PC-9 (cell line): ENCODE measurements at regions not wholly inside any gene's neighbourhood (a gene's known extent, or its start where the extent isn't known, plus 50 kb on each side); places are given as distances from the start of the nearest gene placed in this dataset.

ENCODE experiments used
- BruUV-seq: library from RNA; stranded (reverse); fragments of 400-500 nt; replicated peaks from 2 replicates; lab custom pipeline; 2021; lab: Mats Ljungman, UMichigan
- CTCF ChIA-PET: fragments of 300-600 bp; sonication (Branson Sonifier 250); formaldehyde crosslinking; loops from one replicate; lab custom pipeline; 2022; ENCODE audit warnings: antibody characterized with exemption; lab: Charles Lee
- POLR2A ChIA-PET: fragments of 300-600 bp; sonication (Branson Sonifier 250); formaldehyde crosslinking; loops from one replicate; lab custom pipeline; 2022; ENCODE audit warnings: antibody characterized with exemption; ENCODE audit not compliant: unreplicated experiment; lab: Charles Lee
- DNase-seq, 2 experiments: peaks; one replicate each; pipeline versions ENCODE4 v3.0.0 to v3.0.0-alpha.2; 2015 to 2022; ENCODE audit warnings: mixed read lengths in 1 of 2
- H2AFZ ChIP-seq: fragments of 200-600 bp; sonication (generic); 2 replicates; pipeline ENCODE4 v1.8.1; 2017; ENCODE audit warnings: antibody characterized with exemption
- H3F3A ChIP-seq: fragments of 200-600 bp; sonication (generic); 2 replicates; pipeline ENCODE4 v1.8.1; 2017; ENCODE audit warnings: antibody characterized with exemption, mild to moderate bottlenecking, low read depth; ENCODE audit not compliant: insufficient read depth
- H3K27ac ChIP-seq: fragments of 200-600 bp; sonication (generic); 2 replicates; pipeline ENCODE4 v1.6.1; 2016; ENCODE audit warnings: mixed run types
- H3K27me3 ChIP-seq: fragments of 200-600 bp; sonication (generic); 2 replicates; pipeline ENCODE4 v1.6.1; 2016; ENCODE audit warnings: low read depth, mixed run types; ENCODE audit not compliant: insufficient read depth
- H3K36me3 ChIP-seq: fragments of 200-600 bp; sonication (generic); 2 replicates; pipeline ENCODE4 v1.6.1; 2016; ENCODE audit warnings: low read depth, mixed run types
- H3K4me1 ChIP-seq: fragments of 200-600 bp; sonication (generic); replicated peaks from 2 replicates; pipeline ENCODE4 v1.6.1; 2016; ENCODE audit warnings: mixed run types; ENCODE audit not compliant: insufficient read depth
- H3K4me2 ChIP-seq: fragments of 200-600 bp; sonication (generic); 2 replicates; pipeline ENCODE4 v1.6.1; 2017; ENCODE audit warnings: mixed run types
- H3K4me3 ChIP-seq: fragments of 200-600 bp; sonication (generic); 2 replicates; pipeline ENCODE4 v1.6.1; 2016; ENCODE audit warnings: mixed run types
- H3K79me2 ChIP-seq: fragments of 200-600 bp; sonication (generic); 2 replicates; pipeline ENCODE4 v1.6.1; 2017; ENCODE audit warnings: low read depth, mixed run types
- H3K9me2 ChIP-seq: fragments of 200-600 bp; sonication (generic); 2 replicates; pipeline ENCODE4 v1.8.1; 2017; ENCODE audit warnings: mild to moderate bottlenecking; ENCODE audit not compliant: insufficient read depth
- H3K9me3 ChIP-seq: fragments of 200-600 bp; sonication (generic); 2 replicates; pipeline ENCODE4 v1.8.1; 2016; ENCODE audit warnings: low read depth; ENCODE audit not compliant: insufficient read depth
- H4K20me1 ChIP-seq: fragments of 200-600 bp; sonication (generic); 2 replicates; pipeline ENCODE4 v1.8.1; 2017; ENCODE audit not compliant: insufficient read depth
- EZH2 ChIP-seq: fragments of 200-600 bp; sonication (generic); IDR thresholded peaks from 2 replicates; pipeline ENCODE4 v1.8.0; 2017; ENCODE audit warnings: antibody characterized with exemption, low read depth
- intact Hi-C: fragments of 100-400 bp; cut with micrococcal nuclease; formaldehyde crosslinking; loops from one replicate; pipeline ENCODE4 v1.10.0; 2022; ENCODE audit not compliant: unreplicated experiment
- TF ChIP-seq, protein P1 (sequence below): fragments of 200-600 bp; sonication (generic); conservative IDR thresholded peaks from 2 replicates; pipeline ENCODE4 v1.6.1; 2017; ENCODE audit warnings: mixed run types, antibody characterized with exemption, mild to moderate bottlenecking, moderate library complexity

DNA sequence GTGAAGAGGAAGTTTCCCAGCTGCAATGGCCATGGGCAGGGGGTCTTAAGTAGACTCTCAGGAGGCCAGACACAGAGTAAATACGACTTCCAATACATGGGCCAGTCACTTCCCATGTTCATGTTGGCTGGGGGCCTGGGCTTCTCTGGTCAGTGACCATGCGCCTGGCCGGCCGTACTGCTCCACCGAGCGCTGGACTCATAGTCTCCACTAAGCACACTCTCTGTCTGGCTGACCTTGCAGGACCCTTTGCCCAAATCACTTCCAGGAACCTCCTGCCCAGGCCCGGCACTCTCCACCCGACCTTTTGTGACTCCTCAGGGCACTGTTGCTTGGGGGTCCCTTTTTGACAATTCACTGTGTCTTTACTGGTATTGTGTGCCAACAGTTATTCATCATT, 69.3 kb downstream of the SOWAHC start:
- no peak overlapping the region for H3K27ac ChIP-seq
- no peak for DNase-seq
- no peak overlapping the region for H3K4me3 ChIP-seq
- intact Hi-C loops: no loop called here
- no peaks in the 10 kb centered on the region for H3K36me3 ChIP-seq
- H3K27me3 ChIP-seq: no peaks in the 10 kb centered on the region
- TF ChIP-seq, protein P1, sequence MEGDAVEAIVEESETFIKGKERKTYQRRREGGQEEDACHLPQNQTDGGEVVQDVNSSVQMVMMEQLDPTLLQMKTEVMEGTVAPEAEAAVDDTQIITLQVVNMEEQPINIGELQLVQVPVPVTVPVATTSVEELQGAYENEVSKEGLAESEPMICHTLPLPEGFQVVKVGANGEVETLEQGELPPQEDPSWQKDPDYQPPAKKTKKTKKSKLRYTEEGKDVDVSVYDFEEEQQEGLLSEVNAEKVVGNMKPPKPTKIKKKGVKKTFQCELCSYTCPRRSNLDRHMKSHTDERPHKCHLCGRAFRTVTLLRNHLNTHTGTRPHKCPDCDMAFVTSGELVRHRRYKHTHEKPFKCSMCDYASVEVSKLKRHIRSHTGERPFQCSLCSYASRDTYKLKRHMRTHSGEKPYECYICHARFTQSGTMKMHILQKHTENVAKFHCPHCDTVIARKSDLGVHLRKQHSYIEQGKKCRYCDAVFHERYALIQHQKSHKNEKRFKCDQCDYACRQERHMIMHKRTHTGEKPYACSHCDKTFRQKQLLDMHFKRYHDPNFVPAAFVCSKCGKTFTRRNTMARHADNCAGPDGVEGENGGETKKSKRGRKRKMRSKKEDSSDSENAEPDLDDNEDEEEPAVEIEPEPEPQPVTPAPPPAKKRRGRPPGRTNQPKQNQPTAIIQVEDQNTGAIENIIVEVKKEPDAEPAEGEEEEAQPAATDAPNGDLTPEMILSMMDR: no peak
- no peak for TF ChIP-seq EZH2
- H3K9me2 ChIP-seq: no peaks in the 10 kb centered on the region
- 0 out of 2 replicates have a peak, but pooled peaks cover 4% of the 10 kb centered on the region for H3K4me1 ChIP-seq
- H3F3A ChIP-seq: no peaks in the 10 kb centered on the region
- no peak overlapping the region for H3K4me2 ChIP-seq
- ChIA-PET CTCF (no interaction called here), POLR2A (no interaction called here)
- no peaks in the 10 kb centered on the region for H3K9me3 ChIP-seq
- BruUV-seq: no TSS peak
- no peaks in the 10 kb centered on the region for H3K79me2 ChIP-seq
- no peak overlapping the region for H2AFZ ChIP-seq
- H4K20me1 ChIP-seq: no peaks in the 10 kb centered on the region

DNA sequence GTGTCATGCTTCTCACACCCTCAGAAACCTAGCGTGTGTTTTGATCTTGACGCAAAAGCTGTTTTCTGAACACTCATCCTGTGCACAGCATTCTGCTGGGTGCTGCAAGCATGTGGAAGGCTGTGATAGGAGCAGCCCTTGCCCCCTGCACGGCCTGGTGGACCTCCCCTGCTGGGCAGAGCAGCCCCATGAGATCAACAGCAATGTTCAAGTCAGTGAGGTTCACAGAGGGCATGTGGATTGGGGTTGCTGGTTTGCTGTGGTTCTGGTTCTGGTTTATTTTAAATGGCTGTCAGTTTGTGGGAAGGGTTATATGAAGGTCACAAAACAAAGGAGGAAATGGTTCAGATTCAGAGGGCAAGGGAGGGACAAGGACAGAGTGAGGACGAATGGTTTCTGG, 71.3 kb downstream of the SOWAHC start:
- no peaks in the 10 kb centered on the region for H4K20me1 ChIP-seq
- CTCF ChIA-PET: no interaction called here
- POLR2A ChIA-PET: no interaction called here
- H3K9me3 ChIP-seq: no peaks in the 10 kb centered on the region
- no peaks in the 10 kb centered on the region for H3K27me3 ChIP-seq
- DNase-seq: no peak
- no peak overlapping the region for H3K4me2 ChIP-seq
- no peak overlapping the region for H2AFZ ChIP-seq
- no peaks in the 10 kb centered on the region for H3K36me3 ChIP-seq
- intact Hi-C loops: no loop called here
- H3F3A ChIP-seq: no peaks in the 10 kb centered on the region
- no peaks in the 10 kb centered on the region for H3K9me2 ChIP-seq
- peaks cover 10% of the 10 kb centered on the region for H3K4me1 ChIP-seq
- TF ChIP-seq EZH2: no peak
- TF ChIP-seq, protein P1: no peak
- H3K4me3 ChIP-seq: no peak overlapping the region
- no peaks in the 10 kb centered on the region for H3K79me2 ChIP-seq
- H3K27ac ChIP-seq: no peak overlapping the region
- no TSS peak for BruUV-seq

DNA sequence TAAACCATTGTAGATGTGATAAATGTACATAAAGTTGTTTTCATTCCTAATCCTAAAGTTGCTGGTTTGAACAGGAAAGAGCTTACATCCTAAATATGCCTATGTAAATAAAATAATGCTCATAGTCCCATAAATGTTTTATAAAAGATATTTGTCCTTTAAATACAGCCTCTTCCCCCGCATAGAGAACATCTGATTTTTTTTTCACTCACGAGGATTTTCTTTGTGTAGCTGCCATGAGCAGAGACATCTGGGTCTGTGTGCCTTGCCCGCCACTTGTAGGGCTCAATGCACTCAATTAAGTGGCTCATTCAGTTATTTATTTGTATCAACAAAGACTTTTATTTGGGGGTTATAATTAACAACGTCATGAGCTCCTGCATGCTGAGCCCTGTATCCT, 72.8 kb downstream of the SOWAHC start:
- no TSS peak for BruUV-seq
- CTCF ChIA-PET: no interaction called here
- POLR2A ChIA-PET: no interaction called here

More for the DNA sequence above, 72.8 kb downstream of the SOWAHC start:
- peaks cover 22% of the 10 kb centered on the region for H3K4me1 ChIP-seq
- H3K4me2 ChIP-seq: no peak overlapping the region
- no peaks in the 10 kb centered on the region for H3K36me3 ChIP-seq
- no peaks in the 10 kb centered on the region for H3K9me2 ChIP-seq
- no peaks in the 10 kb centered on the region for H3K79me2 ChIP-seq
- DNase-seq: no peak
- H3F3A ChIP-seq: peaks cover 12% of the 10 kb centered on the region; the same call in 1 of the 2 replicates
- H4K20me1 ChIP-seq: no peaks in the 10 kb centered on the region
- no peaks in the 10 kb centered on the region for H3K27me3 ChIP-seq
- H3K27ac ChIP-seq: no peak overlapping the region
- no peak overlapping the region for H3K4me3 ChIP-seq
- H2AFZ ChIP-seq: no peak overlapping the region
- intact Hi-C loops: no loop called here
- no peaks in the 10 kb centered on the region for H3K9me3 ChIP-seq
- TF ChIP-seq EZH2: no peak
- TF ChIP-seq, protein P1: no peak
